HG03442 (cell line): ENCODE measurements at regions not wholly inside any gene's neighbourhood (a gene's known extent, or its start where the extent isn't known, plus 50 kb on each side); places are given as distances from the start of the nearest gene placed in this dataset.
A peak's percentile ranks its signal among the peaks of the same experiment; 100 is the strongest.
"Not testable (repeated sequence)": the region's sequence is repeated elsewhere in the genome, so short reads cannot be mapped to it uniquely, and the experiment has no call there.

ENCODE experiments used
- ATAC-seq: cut with Tn5 transposase; IDR thresholded peaks from one replicate; pipeline ENCODE4 v1.9.1; 2021; ENCODE audit warnings: mild to moderate bottlenecking, moderate library complexity; ENCODE audit not compliant: unreplicated experiment

- ATAC-seq, result no peak
These were observed 50.7 kb upstream of the TNFSF4 start for GRCh38 chr1:173257805-173258204.

DNA sequence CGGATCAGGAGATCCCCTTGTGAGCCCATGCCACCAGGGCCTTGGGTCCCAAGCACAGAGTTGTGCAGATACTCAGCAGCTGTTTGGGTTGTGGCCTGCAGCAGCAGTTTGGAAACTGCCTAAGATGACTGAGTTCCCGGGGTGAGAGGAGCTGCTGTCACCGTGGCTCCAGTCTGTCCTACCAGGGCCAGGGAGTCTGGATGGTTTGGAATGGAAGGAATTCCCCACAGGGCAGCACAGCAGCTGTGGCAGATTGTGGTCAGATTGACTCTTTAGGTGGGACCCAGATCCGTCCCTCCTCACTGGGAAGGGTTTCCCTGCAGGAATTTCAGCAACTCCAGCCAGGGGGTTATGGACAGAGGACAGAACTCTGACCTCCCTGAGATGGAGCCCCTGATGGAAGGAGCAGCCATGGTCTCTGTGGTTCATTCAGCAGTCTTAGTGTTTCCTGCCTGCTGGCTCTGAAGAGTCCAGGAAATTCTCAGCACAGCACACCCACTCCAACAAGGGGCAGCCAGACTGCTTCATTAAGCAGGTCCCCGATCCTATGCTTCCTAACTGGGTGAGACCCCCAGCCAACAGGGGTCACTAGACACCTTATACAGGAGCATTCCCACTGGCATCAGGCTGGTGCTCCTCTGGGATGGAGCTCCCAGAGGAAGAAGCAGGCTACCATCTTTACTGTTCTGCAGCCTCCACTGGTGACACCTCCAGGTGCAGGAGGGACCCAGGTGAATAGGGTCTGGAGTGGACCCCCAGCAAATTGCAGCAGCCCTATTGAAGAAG lies 51.5 kb upstream of the TNFSF4 start:
- ATAC-seq, result no peak

GRCh38 chr1:173260329-173260728 lies 53.2 kb upstream of the TNFSF4 start:
- ATAC-seq, result not testable (repeated sequence)

DNA sequence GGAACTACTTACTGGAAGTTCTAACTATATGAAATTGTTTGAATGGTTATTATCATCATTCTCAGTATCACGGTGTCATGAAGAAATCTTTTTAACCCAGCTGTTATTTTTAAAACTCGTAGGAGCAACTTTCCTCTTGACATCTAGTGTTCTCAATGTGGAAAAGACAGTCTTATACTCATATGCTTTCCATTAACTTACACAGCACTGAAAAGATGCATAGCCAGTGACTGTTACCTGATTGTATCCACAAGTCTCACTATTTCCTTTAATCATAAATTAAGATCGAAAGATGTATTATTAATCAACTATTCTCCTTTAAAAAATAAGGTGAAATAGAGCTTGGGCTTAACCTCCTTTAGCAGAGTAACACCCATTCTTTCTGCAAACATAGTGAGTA lies 59.7 kb upstream of the TNFSF4 start:
- no peak for ATAC-seq

DNA sequence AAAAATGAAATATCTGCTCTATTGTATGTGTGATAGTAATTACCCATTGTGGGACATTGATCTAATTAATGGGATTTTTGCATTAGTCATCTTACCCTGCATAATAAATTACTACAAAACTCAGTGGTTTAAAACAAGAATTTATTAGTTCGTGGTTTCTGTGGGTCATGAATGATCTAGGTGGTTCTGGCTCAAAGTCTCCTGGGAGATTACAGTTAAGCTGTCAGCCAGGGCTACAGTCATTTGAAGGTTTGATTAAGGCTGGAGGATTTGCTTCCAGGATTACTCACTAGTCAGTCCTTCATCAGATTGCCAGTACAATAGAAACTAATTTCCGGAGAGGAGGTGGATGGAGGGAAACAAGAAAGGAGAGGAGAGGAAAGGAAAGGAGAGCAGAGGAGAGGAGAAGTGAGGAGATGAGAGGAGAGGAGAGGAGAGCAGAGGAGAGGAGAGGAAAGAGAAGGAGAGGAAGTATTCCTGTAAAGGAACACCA lies 60.4 kb upstream of the TNFSF4 start:
- no peak for ATAC-seq

GRCh38 chr1:173268261-173268660 lies 61.1 kb upstream of the TNFSF4 start:
- no peak for ATAC-seq

- no peak for ATAC-seq
These were observed 61.7 kb upstream of the TNFSF4 start for GRCh38 chr1:173268786-173269277.

- ATAC-seq, result no peak
These were observed 62.5 kb upstream of the TNFSF4 start for GRCh38 chr1:173269490-173270230.

DNA sequence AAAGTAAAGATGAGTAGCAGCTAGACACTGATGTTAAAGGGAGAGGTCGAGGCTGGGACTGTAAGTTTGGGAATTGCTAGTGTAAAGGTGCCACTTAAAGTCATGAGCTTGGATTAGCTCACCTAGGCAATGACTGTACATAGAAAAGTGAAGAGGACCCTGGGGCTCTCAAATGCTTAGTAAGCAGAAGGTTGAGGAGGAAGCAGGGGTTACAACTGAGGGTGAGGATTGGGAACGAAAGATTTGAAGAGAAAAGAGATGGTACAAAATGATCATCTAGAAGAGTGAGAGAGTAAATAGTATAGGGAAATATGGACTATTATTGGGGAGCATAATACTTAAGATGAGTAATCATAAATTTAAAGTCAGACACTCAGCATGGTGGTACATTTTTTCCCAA lies 63.1 kb upstream of the TNFSF4 start:
- ATAC-seq, result no peak

DNA sequence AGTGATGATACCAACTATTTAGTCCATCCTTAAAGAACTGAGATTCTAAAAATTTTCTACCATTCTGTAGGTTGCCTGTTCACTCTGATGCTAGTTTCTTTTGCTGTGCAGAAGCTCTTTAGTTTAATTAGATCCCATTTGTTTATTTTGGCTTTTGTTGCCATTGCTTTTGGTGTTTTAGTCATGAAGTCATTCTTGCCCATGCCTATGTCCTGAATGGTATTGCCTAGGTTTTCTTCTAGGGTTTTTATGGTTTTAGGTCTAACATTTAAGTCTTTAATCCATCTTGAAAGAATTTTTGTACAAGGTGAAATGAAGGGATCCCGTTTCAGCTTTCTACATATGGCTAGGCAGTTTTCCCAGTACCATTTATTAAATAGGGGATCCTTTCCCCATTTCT lies 63.9 kb upstream of the TNFSF4 start:
- ATAC-seq, result not testable (repeated sequence)

DNA sequence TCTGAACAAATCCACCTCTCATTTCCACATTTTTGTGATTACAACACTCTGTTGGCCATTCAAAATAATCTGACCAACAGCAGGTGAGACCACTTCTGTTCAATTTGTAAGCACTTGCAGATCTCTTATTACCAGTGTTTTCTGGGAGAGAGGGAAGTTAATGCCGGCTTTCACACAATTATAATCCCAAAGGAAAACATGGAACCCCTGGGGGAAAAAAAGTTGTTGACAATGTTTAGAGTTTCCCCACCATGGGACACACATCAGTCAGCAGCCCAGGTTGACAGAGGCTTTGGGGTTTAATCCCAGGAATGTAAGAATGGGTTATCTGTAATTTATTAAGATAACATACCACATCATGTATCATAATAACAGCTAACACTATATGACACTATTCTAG lies 68.4 kb upstream of the TNFSF4 start:
- no peak for ATAC-seq

- peak; percentile 93 for ATAC-seq
These were observed 70.0 kb upstream of the TNFSF4 start for GRCh38 chr1:173276922-173277800.

DNA sequence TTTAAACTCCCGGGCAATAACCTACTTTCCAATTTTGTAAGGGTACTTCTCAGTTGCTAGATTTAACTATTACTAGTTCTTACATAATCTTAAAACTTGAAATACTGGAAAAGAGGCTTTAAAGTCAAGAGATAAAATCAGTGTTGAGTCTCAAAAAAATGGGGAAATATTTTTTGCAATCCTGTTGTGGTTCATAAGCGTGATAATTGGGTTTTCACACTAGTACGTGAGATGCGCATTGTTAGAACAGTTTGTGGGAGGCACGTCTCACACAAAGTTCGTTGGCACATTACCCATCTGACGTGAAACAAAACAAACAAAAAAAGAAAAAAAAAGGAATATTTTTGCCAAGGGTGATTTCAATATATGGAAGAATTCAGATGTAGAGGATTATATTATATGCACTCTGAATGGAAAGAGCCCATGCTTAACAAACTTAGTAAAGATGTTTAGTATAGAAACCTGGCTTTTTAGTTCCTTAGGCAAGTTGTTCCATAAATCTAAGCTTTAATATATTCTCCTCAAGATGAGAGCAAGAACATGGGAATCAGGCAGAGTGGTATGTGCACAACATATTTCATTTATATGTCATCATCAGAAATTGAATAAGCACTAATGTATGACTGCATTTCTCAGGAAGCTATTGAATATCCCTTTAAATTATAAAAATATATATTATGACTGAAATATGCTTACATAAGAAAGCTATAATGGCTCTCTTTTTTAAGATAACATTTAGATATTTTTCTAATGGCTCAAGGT lies 73.9 kb upstream of the TNFSF4 start:
- no peak for ATAC-seq

DNA sequence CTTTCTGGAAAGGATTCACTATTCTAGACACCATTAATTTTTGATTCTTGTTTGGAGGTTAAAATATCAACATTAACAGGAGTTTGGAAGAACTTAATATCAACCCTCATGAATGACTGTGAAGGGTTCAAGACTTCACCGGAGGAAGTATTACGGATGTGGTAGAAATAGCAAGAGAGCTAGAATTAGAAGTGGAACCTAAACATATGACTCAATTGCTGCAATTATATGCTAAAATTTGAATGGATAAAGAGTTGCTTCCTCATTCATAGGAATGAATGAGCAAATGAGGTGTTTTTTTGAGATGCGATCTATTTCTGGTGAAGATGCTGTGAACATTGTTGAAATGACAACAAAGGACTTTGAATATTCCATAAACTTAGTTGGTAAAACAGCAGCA lies 77.9 kb upstream of the TNFSF4 start:
- no peak for ATAC-seq

- no peak for ATAC-seq
These were observed 80.7 kb upstream of the TNFSF4 start for GRCh38 chr1:173287785-173288184.

DNA sequence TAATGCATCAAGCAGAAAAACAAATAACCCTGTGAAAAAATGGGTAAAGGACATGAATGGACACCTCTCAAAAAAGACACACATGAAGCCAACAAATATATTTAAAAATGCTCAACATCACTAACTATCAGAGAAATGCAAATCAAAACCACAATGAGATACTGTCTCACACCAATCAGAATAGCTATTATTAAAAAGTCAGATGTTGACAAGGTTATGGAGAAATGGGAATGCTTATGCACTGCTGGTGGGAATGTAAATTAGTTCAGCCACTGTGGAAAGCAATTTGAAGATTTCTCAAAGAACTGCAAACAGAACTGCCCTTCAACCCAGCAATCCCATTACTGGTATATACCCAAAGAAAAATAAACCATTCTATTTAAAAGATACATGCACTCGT lies 86.6 kb upstream of the TNFSF4 start:
- ATAC-seq, result no peak

DNA sequence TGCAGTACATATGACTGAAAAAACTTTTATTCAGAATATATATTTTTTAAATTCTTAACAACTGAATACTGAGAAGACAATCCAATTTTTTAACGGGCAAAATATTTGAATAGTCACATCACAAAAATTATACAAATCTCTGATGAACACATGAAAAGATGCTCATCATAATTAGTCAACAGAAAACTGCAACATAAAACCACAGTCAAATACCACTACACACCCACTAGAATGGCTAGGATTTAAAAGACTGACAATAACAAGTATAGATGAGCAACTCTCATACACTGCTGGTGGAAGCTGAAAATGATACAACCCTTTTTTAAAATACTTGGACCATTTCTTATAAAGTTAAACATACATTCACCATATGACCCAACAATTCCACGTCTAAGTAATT lies 87.7 kb upstream of the TNFSF4 start:
- no peak for ATAC-seq

DNA sequence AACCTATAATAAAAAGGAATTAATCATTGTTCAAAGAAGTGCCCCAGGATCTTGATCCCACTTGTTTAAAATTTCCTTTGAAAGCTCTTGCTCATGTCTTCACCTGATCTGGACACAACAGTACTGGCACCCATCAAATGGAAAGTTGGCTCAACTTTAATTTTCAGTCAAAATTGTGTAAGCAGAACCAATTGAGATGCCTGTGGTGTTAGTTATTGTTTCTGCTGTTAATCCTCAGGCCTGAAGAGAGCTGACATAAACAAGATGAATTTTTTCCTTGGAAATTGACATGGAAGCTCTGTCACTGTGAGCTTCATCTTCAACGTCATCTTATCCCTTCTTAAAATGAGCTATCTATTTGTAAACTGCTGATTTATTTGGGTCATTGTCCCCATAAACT lies 88.3 kb upstream of the TNFSF4 start:
- no peak for ATAC-seq

DNA sequence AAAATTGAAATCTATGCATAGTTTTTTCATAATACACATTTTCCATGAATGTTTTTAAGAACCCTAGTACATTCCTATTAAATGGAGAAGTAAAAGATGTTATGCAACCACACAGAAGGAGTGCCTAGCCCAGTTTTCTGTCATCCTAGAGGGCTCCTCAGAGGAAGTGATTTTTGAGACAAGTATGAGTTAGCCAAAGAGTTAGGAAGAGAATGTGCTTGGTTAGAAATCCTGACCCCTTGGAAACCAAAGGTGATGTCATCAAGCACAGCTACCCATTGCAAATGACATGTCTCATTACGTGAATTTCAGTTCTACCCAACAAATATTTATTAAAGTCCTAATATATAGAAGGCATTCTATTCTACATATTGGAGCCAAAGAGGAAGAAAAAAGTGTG lies 88.9 kb upstream of the TNFSF4 start:
- no peak for ATAC-seq

GRCh38 chr1:173297798-173298391 lies 90.8 kb upstream of the TNFSF4 start:
- peak; percentile 90 for ATAC-seq
